H54 (cell line): ENCODE measurements at regions not wholly inside any gene's neighbourhood (a gene's known extent, or its start where the extent isn't known, plus 50 kb on each side); places are given as distances from the start of the nearest gene placed in this dataset.

Experiments
- DNase-seq: peaks from one replicate; pipeline ENCODE4 v3.0.0; 2011; ENCODE audit warnings: low spot score, mixed read lengths; ENCODE audit not compliant: insufficient read length
- FAIRE-seq: peaks from 3 replicates; lab custom pipeline; 2011; peaks lifted over from hg19 to GRCh38; lab: Jason Lieb, UNC
- POLR2A ChIP-seq: IDR thresholded peaks from 2 replicates; pipeline ENCODE4 v1.6.1; 2011; ENCODE audit warnings: low read depth, mild to moderate bottlenecking, low read length

GRCh38 chr3:83193526-83193925 is 1432.1 kb upstream of the GBE1 start:
- FAIRE-seq (no peak), DNase-seq (no peak)
- TF ChIP-seq POLR2A, result no peak

GRCh38 chr3:83189634-83190033 is 1428.2 kb upstream of the GBE1 start:
- TF ChIP-seq POLR2A, result no peak
- no peak for DNase-seq
- no peak for FAIRE-seq

GRCh38 chr3:83169473-83169872 is 1408.0 kb upstream of the GBE1 start:
- TF ChIP-seq POLR2A, result no peak
- FAIRE-seq (no peak), DNase-seq (no peak)

- no peak for TF ChIP-seq POLR2A
- FAIRE-seq (no peak), DNase-seq (no peak)
These were observed 1389.5 kb upstream of the GBE1 start for GRCh38 chr3:83150896-83151295.

GRCh38 chr3:83140983-83141382 is 1379.5 kb upstream of the GBE1 start:
- TF ChIP-seq POLR2A, result no peak
- no peak for DNase-seq
- FAIRE-seq, result no peak

- no peak for TF ChIP-seq POLR2A
- FAIRE-seq, result no peak
- no peak for DNase-seq
These were observed 1369.8 kb upstream of the GBE1 start for GRCh38 chr3:83131236-83131635.

GRCh38 chr3:83122774-83123350 is 1361.4 kb upstream of the GBE1 start:
- no peak for DNase-seq
- FAIRE-seq, result no peak
- no peak for TF ChIP-seq POLR2A

- DNase-seq (no peak), FAIRE-seq (no peak)
- TF ChIP-seq POLR2A, result no peak
These were observed 1331.8 kb upstream of the GBE1 start for GRCh38 chr3:83093222-83093572.

GRCh38 chr3:83092521-83093221 is 1331.2 kb upstream of the GBE1 start:
- DNase-seq (no peak), FAIRE-seq (no peak)
- TF ChIP-seq POLR2A, result no peak

GRCh38 chr3:83076041-83076440 is 1314.6 kb upstream of the GBE1 start:
- no peak for DNase-seq
- no peak for TF ChIP-seq POLR2A
- no peak for FAIRE-seq

- no peak for TF ChIP-seq POLR2A
- no peak for DNase-seq
- FAIRE-seq, result no peak
These were observed 1313.0 kb upstream of the GBE1 start for GRCh38 chr3:83074485-83074884.

GRCh38 chr3:83065851-83066460 is 1304.5 kb upstream of the GBE1 start:
- TF ChIP-seq POLR2A, result no peak
- DNase-seq, result no peak
- peak; percentile 33 for FAIRE-seq

- FAIRE-seq (no peak), DNase-seq (no peak)
- no peak for TF ChIP-seq POLR2A
These were observed 1302.0 kb upstream of the GBE1 start for GRCh38 chr3:83063446-83063845.

GRCh38 chr3:83048556-83048955 is 1287.1 kb upstream of the GBE1 start:
- FAIRE-seq (no peak), DNase-seq (no peak)
- no peak for TF ChIP-seq POLR2A

GRCh38 chr3:83039422-83039821 is 1278.0 kb upstream of the GBE1 start:
- no peak for TF ChIP-seq POLR2A
- no peak for DNase-seq
- no peak for FAIRE-seq

- DNase-seq, result no peak
- FAIRE-seq, result no peak
- TF ChIP-seq POLR2A, result no peak
These were observed 1274.2 kb upstream of the GBE1 start for GRCh38 chr3:83035704-83036010.
